ENCODE measurements at regions not wholly inside any gene's neighbourhood (a gene's known extent, or its start where the extent isn't known, plus 50 kb on each side); places are given as distances from the start of the nearest gene placed in this dataset.
A peak's percentile ranks its signal among the peaks of the same experiment; 100 is the strongest.

DNA sequence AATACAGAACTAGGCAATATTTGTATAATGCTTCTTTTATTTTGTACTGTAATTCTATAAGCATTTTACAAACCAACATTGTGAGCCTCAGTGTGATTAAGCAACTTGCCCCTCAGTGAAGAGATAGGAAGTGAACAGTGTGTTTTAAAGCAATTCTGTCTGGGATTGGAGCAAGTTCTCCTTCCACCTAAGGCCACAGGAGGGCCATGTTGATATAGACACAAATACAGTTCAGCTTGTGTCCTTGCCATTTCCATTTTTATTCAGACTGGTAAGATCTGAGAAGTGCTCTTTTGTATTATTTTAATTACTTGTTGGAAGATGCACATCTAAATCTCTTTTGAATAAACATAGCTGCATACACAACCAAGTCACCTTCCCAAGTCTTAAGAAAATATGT, 416.3 kb upstream of the COBL start:
- no peak for DNase-seq

DNA sequence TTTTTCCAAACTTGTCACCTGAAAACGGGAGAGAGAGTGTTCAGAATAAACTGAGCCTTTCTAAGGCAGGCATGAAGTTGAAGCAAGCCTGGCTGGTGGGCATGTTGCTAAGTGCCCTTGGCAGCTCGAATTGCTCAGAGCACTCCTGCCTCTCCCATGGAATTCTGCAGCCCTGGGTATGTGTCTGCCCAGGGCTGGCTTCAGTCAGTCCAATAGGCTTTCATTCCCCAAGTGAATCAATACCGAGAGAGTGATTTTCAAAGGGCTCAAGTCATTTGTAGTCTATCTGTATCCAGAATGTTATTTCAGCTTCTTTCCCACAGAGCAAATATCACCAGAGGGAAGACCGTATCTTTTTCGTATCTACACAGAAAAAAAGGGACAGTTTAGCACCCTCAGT, 415.5 kb upstream of the COBL start:
- DNase-seq = no peak

DNA sequence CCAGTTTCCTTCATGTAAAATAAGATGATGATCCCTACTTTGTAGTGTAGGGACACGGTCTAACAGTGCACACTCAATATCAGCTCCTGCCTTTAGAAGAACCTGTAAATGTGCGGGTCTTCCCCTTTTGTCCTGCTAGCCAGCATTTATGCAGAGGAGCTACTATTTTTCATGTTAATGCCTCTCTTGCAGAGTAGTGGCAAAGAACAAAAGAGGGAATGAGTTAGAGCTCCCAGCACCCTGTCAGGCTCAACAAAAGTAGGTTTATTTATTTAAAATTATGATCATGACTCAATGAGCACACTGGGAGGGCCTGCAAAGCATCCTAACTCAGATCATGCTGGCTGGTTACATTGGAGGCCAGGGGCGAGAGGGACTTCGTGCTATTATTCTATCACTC, 414.5 kb upstream of the COBL start:
- DNase-seq = no peak

DNA sequence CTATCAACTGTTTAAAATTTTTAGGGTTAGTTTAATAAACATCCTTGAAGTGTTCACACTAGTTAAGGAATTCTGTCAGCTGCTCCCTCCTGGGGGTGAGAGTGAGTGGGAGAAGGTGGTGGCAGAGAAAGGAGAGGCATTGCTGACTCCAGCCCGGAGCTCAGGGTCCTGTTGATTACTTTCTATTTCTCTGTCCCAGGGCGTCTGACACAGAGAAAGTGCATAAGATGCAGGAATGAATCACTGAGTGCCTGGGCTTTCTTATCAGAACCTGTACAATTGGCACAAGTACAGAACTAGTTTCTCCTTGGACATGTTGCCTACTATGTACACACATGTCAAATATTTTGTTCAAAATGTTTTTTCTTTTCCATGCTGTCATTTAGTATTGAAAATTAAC, 410.8 kb upstream of the COBL start:
- no peak for DNase-seq

DNA sequence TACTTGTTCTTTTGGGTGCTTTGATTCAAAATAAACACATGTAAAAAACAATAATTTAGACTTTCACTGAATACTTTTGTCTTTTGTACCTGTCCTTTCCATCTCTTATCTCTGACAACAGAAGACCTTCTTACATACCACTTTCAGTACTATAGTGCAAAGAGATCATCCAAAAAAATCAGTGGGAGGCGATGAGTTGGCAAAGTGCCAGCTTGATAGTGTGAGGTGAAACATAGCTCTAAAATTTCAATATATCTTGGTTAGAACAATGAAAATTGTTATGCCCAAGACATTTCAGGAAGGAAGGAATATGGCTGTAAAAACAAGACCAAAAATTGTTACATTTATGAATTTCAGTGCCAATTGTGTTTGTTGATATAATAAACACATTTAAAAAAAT, 390.2 kb upstream of the COBL start:
- no peak for DNase-seq

DNA sequence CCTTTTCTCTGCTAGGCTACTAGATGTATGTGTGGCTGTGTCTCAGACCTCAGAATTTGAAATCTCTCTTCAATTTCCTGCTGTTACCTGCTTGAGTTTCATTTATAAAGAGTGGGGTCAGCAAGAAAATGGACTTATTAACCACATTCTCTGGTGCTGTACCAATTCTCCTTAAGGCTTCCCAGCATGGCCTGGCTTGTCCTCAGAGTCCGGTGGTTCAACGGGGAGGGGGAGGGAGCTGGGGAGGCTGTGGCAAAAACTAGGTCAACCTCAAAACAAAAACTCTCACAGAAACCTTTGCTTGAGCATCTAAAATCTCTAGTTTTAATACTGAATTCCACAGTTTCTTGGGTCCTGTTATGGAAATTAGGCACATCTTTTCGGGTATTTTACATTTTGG, 389.1 kb upstream of the COBL start:
- DNase-seq = no peak

DNA sequence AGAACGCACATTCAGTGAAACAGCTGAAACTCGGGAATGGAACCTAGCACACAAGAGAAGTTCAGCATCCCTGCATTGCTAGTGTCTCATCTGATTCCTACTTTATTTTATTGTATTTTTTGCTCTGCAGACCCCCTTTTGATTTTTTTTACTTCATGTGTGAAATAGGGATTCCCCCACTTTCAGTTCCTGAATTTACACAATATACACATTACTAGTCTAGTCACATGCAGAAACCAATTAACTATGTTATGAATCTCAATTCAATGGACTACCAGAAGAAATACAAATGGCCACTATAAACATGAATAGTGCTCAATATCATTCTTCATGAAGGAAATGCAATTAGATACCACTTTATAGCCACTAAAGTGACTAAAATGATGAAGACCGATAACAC, 386.1 kb upstream of the COBL start:
- no peak for DNase-seq

DNA sequence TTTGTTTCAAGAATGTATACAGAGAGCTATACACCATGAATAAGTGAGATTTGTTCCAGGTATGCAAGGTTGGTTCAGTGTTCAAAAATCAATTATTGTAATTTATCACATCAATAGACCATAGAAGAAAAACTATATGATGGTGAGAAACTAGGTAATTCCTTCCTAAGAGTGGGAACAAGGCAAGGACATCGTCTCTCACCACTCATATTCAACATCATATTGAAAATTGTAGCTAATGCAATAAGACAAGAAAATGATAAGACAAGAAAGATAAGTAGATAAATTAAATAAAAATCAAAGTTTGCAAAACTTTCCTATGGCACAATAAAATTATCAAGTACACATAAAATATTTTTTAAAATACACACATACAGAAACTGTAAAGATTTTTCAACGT, 385.3 kb upstream of the COBL start:
- no peak for DNase-seq

DNA sequence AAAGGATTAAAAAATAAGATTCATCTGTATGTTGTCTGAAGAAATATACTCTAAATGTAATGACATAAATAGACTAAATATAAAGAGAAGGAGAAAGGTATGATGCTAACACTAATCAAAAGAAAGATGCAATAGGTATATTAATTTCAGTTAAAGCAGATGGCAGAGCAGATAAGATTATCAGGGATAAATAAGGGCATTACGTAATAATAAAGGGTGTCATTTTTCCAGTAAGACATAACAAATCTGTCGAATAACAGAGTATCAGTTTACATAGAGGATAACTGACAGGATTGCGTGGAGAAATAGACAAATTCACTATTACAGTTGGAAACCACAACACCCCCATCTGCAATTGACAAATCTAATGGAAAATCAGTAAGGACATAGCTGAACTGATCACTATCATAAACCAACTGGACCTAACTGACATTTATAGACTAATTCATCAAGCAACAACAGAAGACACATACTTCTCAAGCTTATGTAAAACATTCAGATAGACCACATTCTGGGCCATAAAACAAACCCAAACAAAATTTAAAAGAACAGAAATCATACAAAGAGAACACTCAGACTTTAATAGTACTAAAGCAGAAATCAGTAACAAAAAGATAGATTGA, 384.1 kb upstream of the COBL start:
- DNase-seq = no peak

DNA sequence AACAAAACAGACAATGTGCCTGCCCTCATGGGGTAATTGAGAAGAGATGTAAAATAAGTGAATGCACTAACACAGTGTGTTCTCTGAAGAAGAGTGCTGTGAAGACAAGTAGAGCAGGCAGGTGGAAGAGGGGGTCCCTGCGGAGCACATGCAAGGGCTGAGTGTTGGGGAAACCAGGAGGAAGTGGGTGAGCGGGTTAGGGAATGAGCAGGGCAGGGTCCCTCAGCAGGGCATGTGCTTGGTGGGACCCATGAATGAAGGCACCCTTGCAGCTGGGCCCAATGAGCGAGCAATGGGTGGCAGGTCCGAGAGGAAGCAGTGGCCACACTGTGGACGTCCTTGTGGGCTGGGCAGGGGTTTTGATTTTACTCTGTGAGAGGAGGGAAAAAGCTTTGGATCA, 376.6 kb upstream of the COBL start:
- DNase-seq = no peak

DNA sequence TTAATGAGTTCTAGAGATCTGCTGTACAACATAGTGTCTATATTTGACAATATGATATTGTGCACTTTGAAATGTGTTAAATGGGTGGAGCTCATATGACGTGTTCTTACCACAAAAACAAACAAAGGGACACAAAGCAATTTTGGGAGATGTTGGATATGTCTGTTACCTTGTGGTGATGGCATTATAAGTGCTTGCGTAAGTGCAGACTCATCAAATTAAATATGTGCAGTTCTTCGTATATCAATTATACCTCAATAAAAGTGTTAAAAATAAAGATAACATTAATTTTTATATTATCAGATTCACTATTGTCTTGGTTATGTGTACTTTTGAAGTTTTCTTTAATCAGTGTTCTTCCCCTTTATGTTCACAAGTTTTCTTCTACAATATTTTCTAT, 372.9 kb upstream of the COBL start:
- DNase-seq = no peak

DNA sequence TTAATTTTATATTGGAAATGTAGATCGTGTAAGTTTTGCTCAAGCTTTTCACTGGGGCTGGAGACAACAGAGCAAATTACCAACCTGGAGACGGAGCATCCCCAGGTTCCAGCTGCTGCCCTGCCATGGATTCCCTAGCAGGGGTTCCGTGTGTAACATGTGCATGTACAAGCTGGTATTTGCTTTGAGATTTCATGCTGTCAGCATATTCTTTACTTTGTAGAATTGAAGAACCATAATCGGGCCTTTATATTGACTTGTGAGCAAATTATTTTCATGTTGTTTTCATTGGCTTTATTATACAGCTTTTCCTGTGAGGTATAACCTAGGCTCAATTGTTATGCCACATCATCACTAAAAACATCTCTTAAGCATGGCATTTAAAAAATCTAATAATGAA, 369.2 kb upstream of the COBL start:
- DNase-seq = no peak

DNA sequence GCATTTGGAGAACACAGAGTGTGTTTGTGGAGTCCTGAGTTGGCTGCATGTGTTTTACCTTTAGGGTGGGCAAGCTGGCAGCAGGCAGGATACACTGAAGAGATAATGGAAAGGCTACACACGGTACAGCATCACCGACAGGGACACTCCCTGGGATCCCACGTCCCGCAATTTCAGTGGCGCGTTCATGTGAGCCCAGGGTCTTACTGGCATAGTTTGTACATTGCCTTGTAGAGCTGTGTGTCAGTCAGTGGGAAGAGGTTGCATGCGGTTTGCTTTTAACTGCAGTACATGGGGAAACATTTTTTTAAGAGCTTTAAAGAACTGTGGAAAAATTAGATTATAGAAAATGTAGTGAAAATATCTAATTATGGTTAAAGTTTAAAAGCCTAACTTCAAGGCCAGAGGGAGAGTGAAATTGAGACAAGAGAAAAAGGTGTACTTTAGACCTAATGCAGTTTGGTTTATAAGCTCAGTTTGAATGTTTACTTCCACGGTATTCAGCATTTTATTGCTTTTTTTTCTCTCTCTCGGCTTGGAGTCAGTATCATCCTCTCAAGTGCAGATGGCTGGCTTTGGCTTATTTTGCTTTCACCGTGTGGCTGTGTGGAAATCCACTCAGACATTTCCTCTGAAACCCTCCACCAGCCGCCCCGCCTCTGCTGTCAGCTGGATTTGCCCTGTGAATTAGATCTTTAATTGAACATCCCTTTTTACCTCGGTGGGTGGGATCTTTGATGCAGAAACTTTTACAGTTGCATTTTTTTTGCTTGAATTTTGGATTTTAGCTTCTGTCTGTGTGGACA, 364.2 kb upstream of the COBL start:
- no peak for DNase-seq

DNA sequence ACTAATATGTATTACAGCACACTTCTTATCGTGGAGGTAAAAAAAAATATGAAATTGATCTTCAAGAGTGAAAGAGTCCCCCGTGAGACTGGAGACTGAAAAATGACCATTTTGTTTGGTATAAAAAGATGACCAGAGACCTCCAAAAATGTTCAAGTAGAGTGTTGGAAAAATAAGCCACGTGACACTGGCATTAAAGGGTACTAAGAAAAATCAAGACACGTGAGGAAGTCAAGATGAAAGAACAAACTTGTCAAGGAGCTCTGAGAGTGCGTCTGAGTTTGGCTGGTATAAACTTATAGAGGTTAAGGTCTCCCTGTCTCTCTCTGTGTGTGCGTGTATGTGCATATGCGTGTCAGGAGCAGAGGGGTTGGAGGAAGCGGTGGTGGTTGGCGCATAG, 362.7 kb upstream of the COBL start:
- no peak for DNase-seq

DNA sequence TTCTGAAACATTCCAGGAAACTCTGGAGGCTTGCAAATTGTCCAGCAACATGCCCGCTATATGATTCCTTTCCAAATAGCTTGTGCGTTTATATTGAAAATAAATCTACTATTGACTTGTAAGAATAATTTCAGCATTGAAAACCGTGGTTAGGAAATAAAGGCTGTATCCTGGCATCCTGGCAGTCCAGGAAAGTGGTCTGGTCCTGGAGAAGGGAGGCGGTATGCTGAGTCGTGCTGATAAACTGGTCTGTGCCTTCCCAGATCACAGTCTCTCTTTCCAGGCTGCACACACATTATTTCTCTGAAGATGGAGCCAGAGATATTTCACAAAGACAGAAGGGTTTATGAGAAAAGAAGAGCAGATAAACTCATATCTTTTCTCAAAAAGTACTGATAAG, 350.1 kb upstream of the COBL start:
- peak; percentile 39 for DNase-seq

DNA sequence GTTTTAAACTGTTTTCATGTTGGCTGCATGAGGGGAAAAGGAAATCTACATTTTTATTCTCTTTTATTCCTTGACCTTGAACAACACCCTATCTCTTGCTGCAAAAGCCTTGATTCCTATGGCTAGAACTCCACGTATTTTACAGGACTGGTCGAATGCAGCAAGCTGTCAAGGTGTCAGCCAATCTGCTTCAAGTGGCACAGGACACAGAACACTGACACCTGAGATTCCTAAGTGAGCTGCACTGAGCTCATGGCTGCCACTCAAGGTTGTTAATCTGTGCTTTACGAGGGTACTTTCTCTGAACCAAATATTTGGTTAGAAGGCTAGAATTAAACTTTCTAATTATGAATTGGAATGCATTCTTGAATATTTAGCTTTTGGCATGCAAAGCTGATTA, 349.7 kb upstream of the COBL start:
- DNase-seq = no peak

DNA sequence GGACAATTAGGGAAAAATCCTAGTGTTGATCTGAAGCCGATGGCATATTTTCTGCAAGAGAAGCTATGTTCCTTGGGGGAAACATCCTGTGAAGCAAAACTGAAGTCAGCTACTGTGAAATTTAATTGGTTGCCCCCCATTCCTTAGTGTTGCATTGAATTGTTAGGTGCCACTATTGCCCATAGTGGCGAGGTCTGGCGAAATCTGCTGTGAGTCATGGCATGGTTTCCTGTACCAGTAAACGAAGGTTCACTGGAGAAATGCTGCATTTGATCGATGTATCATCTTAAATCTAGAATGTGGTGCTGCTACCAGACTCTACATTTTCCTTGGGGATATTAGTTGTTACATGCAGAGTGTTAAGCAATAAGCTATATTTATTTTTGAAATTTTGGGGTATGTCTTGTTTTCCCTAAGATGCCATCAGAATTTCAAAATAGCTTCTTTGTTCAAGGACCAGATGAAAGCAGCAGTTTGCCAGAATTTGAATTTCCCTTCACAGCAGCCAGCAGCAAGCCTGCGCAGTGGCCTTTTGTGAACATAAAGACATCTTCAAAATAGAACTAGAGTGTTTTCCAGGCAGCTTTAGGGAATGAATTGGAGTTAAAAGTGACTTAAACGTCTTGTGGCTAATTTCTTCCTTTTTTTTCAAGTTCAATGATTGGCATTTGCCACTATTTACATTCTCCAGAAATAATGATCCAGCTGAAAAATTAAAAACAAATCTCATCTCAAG, 348.6 kb upstream of the COBL start:
- DNase-seq = peak; percentile 20

DNA sequence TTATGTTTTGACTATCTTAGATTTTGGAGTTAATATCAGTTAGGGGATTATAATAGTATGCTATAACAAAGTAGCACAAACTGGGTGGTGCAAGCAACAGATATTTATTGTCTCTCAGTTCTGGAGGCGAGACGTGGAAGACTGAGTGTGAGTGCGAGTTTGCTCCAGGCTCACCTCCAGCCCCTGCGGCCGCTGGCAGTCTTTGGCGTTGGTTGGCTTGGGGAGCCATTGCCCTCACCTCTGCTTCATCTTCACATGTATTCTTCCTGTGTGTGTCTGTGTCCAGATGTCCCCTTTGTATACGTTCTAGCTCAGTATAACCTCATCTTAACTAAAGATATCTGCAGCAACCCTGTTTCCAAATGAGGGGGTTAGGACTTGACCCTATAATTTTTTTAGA, 343.9 kb upstream of the COBL start:
- DNase-seq = no peak

DNA sequence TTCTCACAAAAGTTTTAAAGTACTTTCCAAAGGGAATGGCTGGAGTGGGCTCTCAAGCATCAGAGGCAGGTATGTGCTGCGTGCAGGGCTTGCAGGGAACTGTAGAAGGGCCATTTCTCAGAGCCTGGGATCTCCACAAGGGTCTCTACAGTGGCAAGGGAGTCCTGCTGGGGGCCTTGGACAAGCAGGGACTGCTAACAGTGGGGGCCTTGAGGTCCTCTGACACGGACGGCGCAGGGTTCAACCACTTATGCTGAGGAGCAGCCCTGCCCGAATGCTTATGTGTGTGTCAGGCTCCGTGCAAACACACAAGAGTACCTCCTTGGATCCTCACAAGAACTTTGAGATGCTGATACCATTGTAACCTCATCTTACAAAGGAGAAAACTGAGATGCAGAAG, 342.1 kb upstream of the COBL start:
- DNase-seq = no peak

DNA sequence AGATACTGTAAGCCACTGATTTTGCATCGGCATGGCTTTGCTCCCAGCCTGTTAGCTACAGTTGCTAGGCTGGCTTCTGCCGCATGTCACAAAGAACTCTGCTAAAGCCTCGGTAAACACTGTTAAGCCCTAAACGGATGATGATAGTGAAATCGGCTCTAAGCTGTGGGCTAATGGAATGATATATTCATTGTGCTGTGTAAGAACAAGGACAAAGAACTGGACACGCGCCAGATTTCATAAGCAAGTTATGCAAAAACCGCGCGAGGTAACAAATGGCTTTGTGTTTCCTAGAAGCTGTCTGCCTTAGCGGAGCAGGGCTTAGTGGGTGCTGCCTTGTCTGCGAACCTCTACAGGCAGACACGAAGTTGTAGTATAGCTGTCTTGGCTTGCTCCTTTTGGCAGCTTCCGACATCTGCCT, 331.3 kb upstream of the COBL start:
- DNase-seq = peak; percentile 95

DNA sequence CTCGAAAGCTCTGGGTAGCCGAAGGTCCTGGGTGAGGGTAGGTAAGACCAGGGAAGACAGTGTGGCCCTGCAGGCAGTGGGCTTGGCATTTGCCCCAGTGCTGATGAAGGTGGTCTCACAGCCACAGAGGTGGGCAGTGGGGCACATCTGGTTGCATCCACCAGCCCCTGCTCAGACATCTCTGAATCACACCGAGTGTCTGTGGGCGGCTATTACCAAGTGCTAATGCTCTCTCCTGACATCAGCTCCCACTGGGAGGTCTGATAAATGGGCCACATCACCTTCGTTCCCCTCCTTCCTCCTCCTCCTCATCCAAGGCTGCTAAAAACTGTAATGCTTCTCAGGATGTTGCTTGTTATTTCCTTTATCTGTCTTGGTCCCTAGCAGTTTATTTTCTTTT, 330.9 kb upstream of the COBL start:
- no peak for DNase-seq

DNA sequence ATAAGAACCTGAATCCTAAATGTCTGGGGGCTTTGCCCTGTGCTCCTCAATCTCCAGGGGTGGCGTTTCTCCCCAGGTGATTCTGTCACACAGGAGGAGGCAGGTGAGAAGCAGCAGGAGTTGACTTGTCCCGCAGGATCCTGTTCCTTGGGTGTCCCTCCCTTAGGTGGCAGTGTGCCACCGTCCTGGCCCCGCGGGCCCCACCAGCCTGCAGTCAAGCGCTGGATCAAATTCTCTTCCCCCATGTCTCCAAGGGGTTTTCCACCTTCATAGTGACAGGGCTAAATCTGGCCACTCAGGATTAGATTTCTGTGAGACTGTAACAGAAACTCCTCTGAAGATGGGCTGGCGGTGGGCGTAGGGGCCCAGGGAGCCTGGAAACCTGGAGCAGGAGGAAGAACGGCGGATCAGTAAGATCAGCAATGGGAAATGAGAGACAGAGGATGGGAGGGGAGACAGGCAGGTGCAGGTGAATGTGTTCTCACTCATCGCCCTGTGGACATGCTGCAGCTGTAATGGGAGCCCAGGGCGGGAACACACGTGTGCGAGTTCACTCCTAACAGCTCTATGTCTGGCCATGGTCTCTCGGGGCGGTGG, 329.2 kb upstream of the COBL start:
- no peak for DNase-seq

DNA sequence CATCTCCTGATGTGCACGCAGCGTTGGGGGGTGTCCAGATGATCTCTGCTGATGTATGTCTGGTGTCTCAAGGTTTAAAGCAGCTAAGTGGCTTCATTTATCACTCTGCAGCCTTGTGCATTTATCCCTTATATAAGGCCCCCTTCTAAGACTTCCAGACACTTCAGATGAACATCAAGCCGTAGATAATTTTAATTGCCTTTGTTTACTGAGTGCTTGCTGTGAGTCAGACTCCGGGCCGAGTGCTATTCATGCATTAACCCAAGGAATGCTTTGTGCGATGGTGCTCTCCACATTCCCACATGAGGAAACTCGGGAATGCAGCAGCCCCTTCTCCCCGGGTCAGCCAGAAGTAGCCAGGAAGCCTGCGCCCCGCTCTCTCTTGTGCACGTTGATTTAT, 328.6 kb upstream of the COBL start:
- no peak for DNase-seq

DNA sequence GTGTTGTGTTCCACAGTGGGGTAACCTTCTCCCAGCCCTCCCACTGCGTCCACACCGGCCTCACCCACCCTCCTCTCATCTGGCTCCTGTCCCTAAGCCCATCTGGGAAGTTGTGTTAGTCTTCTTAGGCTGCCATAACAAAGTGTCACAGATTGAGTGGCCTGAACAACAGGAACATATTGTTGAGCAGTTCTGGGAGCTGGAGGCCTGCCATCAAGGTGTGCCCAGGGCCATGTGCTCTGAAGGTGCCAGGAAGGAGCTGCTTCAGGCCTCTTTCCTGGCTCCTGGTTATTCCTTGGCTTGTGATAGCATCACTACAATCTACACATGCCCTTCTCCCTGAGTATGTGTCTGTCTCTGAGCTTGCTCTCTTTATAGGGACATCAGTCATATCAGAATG, 327.6 kb upstream of the COBL start:
- no peak for DNase-seq

Measured in NCI-H526 treated with DMSO at 0.1 percent for 48 hours (cell line).